ENCODE measurements at regions not wholly inside any gene's neighbourhood (a gene's known extent, or its start where the extent isn't known, plus 50 kb on each side); places are given as distances from the start of the nearest gene placed in this dataset.

- TF ChIP-seq, protein P1, sequence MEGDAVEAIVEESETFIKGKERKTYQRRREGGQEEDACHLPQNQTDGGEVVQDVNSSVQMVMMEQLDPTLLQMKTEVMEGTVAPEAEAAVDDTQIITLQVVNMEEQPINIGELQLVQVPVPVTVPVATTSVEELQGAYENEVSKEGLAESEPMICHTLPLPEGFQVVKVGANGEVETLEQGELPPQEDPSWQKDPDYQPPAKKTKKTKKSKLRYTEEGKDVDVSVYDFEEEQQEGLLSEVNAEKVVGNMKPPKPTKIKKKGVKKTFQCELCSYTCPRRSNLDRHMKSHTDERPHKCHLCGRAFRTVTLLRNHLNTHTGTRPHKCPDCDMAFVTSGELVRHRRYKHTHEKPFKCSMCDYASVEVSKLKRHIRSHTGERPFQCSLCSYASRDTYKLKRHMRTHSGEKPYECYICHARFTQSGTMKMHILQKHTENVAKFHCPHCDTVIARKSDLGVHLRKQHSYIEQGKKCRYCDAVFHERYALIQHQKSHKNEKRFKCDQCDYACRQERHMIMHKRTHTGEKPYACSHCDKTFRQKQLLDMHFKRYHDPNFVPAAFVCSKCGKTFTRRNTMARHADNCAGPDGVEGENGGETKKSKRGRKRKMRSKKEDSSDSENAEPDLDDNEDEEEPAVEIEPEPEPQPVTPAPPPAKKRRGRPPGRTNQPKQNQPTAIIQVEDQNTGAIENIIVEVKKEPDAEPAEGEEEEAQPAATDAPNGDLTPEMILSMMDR (IDR thresholded peaks at IDR 0.05) = no peak
- TF ChIP-seq POLR2AphosphoS5 (IDR thresholded peaks at IDR 0.05) = no peak
- TF ChIP-seq POLR2A (IDR thresholded peaks at IDR 0.05) = no peak
Observed at GRCh38 chr3:144502402-144502801, 530.8 kb downstream of the DIPK2A start.
